Neuronal stem cell (in vitro differentiated cells): ENCODE measurements at regions not wholly inside any gene's neighbourhood (a gene's known extent, or its start where the extent isn't known, plus 50 kb on each side); places are given as distances from the start of the nearest gene placed in this dataset.

Experiments
- DNase-seq: peaks from one replicate; pipeline ENCODE4 v3.0.0-alpha.2; 2013; ENCODE audit warnings: low spot score
- H2AFZ ChIP-seq: one replicate; pipeline ENCODE4 v1.6.1; 2013; ENCODE audit warnings: mild to moderate bottlenecking, low read length, inconsistent platforms
- H2AK5ac ChIP-seq: 2 replicates; pipeline ENCODE4 v1.6.1; 2013; ENCODE audit warnings: low read depth, mild to moderate bottlenecking, inconsistent platforms, low read length, moderate library complexity, mixed read lengths
- H2BK120ac ChIP-seq: 2 replicates; pipeline ENCODE4 v1.6.1; 2013; ENCODE audit warnings: low read depth, mild to moderate bottlenecking, inconsistent platforms, low read length, moderate library complexity, mixed read lengths
- H2BK12ac ChIP-seq: one replicate; pipeline ENCODE4 v1.6.1; 2013; ENCODE audit warnings: low read length, inconsistent platforms
- H2BK15ac ChIP-seq: 2 replicates; pipeline ENCODE4 v1.6.1; 2013; ENCODE audit warnings: mild to moderate bottlenecking, low read length, inconsistent platforms, mixed read lengths
- H2BK5ac ChIP-seq: one replicate; pipeline ENCODE4 v1.6.1; 2013; ENCODE audit warnings: inconsistent platforms, mild to moderate bottlenecking, low read length, moderate library complexity
- H3K14ac ChIP-seq: one replicate; pipeline ENCODE4 v1.6.1; 2013; ENCODE audit warnings: low read length, inconsistent platforms
- H3K18ac ChIP-seq: 2 replicates; pipeline ENCODE4 v1.6.1; 2013; ENCODE audit warnings: low read length, inconsistent platforms
- H3K23ac ChIP-seq: 2 replicates; pipeline ENCODE4 v1.6.1; 2013; ENCODE audit warnings: low read depth, mild to moderate bottlenecking, mixed read lengths, low read length, inconsistent platforms; ENCODE audit not compliant: poor library complexity
- H3K27ac ChIP-seq: replicated peaks from 3 replicates; pipeline ENCODE4 v1.5.1; 2013; ENCODE audit warnings: low read length, inconsistent platforms
- H3K27me3 ChIP-seq, 3 experiments: 2 replicates each; pipeline ENCODE4 v1.6.1; 2013; ENCODE audit warnings: low read length in 3 of 3, mild to moderate bottlenecking in 2 of 3, inconsistent platforms in 1 of 3, low read depth in 1 of 3, mixed read lengths in 1 of 3, moderate library complexity in 1 of 3; ENCODE audit not compliant: control insufficient read depth in 3 of 3, insufficient read depth in 3 of 3
- H3K36me3 ChIP-seq, 2 donors: replicated peaks in 1 of 2; 2 replicates each; pipeline ENCODE4 v1.6.1; 2013; ENCODE audit warnings: low read length in 2 of 2; ENCODE audit not compliant: control insufficient read depth in 2 of 2, insufficient read depth in 2 of 2
- H3K4ac ChIP-seq: 2 replicates; pipeline ENCODE4 v1.6.1; 2013; ENCODE audit warnings: inconsistent platforms, mild to moderate bottlenecking, low read length, moderate library complexity
- H3K4me1 ChIP-seq, 2 donors: 1 replicate in 1 of 2; 2 replicates in 1 of 2; pipeline ENCODE4 v1.6.1; 2013; ENCODE audit warnings: low read length in 2 of 2, low read depth in 1 of 2; ENCODE audit not compliant: control insufficient read depth in 2 of 2, insufficient read depth in 1 of 2
- H3K4me2 ChIP-seq: one replicate; pipeline ENCODE4 v1.6.1; 2013; ENCODE audit warnings: mild to moderate bottlenecking, low read length, inconsistent platforms; ENCODE audit not compliant: insufficient read depth, poor library complexity, severe bottlenecking
- H3K4me3 ChIP-seq, 2 donors: 2 replicates each; pipeline ENCODE4 v1.5.1; 2013; ENCODE audit warnings: low read length in 2 of 2, mild to moderate bottlenecking in 2 of 2, inconsistent platforms in 1 of 2, moderate library complexity in 1 of 2
- H3K79me1 ChIP-seq: one replicate; pipeline ENCODE4 v1.6.1; 2013; ENCODE audit warnings: low read depth, mild to moderate bottlenecking, inconsistent platforms, low read length, moderate library complexity
- H3K9ac ChIP-seq: one replicate; pipeline ENCODE4 v1.6.1; 2013; ENCODE audit warnings: mild to moderate bottlenecking, low read depth, low read length, inconsistent platforms; ENCODE audit not compliant: poor library complexity
- H3K9me3 ChIP-seq, 2 donors: replicated peaks in 1 of 2; 2 replicates each; pipeline versions ENCODE3 to v1.6.1; 2013; ENCODE audit warnings: low read length in 2 of 2, mild to moderate bottlenecking in 2 of 2, inconsistent platforms in 1 of 2, low read depth in 1 of 2, mixed read lengths in 1 of 2, moderate library complexity in 1 of 2; ENCODE audit not compliant: control insufficient read depth in 2 of 2, insufficient read depth in 1 of 2
- H4K8ac ChIP-seq: one replicate; pipeline ENCODE4 v1.6.1; 2013; ENCODE audit warnings: low read depth, mild to moderate bottlenecking, inconsistent platforms, low read length, moderate library complexity
- H4K91ac ChIP-seq: one replicate; pipeline ENCODE4 v1.6.1; 2013; ENCODE audit warnings: low read length, low read depth, mild to moderate bottlenecking, inconsistent platforms; ENCODE audit not compliant: poor library complexity
- WGBS, 2 donors: extraction: QIAGEN DNeasy Blood & Tissue Kit; methylation state at CpG; one replicate each; pipeline ENCODE4 v1.1.7; 2013; ENCODE audit warnings: missing lambda C conversion rate in 2 of 2, mixed read lengths in 1 of 2; ENCODE audit not compliant: insufficient read length in 2 of 2, insufficient replicate concordance in 1 of 2; ENCODE audit errors: extremely low coverage in 2 of 2; 5-methylcytosine and 5-hydroxymethylcytosine counted together

GRCh38 chr9:135415586-135415985 is 64.0 kb upstream of the PPP1R26 start:
- Histone ChIP-seq H3K9me3 (no peaks in the 10 kb centered on the region), H4K8ac (no peak overlapping the region), H3K4me2 (no peak overlapping the region), H3K79me1 (no peaks in the 10 kb centered on the region), H3K23ac (no peak overlapping the region), H2BK120ac (no peak overlapping the region), H3K4me3 (no peak overlapping the region), H2BK5ac (no peak overlapping the region), H3K9ac (no peak overlapping the region), H3K27me3 (peaks cover 0 to 18% (median 0%) of the 10 kb centered on the region in 3 experiments), H2AFZ (no peak overlapping the region), H2BK12ac (no peak overlapping the region), H3K4me1 (peaks cover 0 to 4% of the 10 kb centered on the region in 2 donors), H3K14ac (no peak overlapping the region), H3K36me3 (no peaks in the 10 kb centered on the region), H4K91ac (no peak overlapping the region), H3K4ac (peak overlapping the region; percentile 46), H3K18ac (peak overlapping the region; percentile 48), H3K27ac (no peak overlapping the region), H2BK15ac (no peak overlapping the region), H2AK5ac (peak overlapping the region; percentile 24)
- no peak for DNase-seq
- no CpG with 5 or more reads among the region's 10 CpGs for WGBS, 2 donors

GRCh38 chr9:135416664-135417290 is 62.8 kb upstream of the PPP1R26 start:
- H3K4me1 ChIP-seq, result peaks cover 0 to 4% of the 10 kb centered on the region in 2 donors
- H3K79me1 ChIP-seq, result no peaks in the 10 kb centered on the region
- peaks cover 0 to 15% (median 0%) of the 10 kb centered on the region in 3 experiments for H3K27me3 ChIP-seq
- no peak overlapping the region for H3K9ac ChIP-seq
- no peaks in the 10 kb centered on the region for H3K36me3 ChIP-seq
- H2AFZ ChIP-seq, result no peak overlapping the region
- H3K4ac ChIP-seq, result no peak overlapping the region
- DNase-seq, result no peak
- no peak overlapping the region for H2BK120ac ChIP-seq
- no peak overlapping the region for H3K4me3 ChIP-seq
- H2BK5ac ChIP-seq, result no peak overlapping the region
- WGBS, 2 donors, result no CpG with 5 or more reads among the region's 10 CpGs
- H4K8ac ChIP-seq, result no peak overlapping the region
- H3K27ac ChIP-seq, result no peak overlapping the region
- no peak overlapping the region for H3K4me2 ChIP-seq
- H2BK15ac ChIP-seq, result no peak overlapping the region
- H2AK5ac ChIP-seq, result no peak overlapping the region
- no peaks in the 10 kb centered on the region for H3K9me3 ChIP-seq
- no peak overlapping the region for H3K14ac ChIP-seq
- no peak overlapping the region for H3K18ac ChIP-seq
- H2BK12ac ChIP-seq, result no peak overlapping the region
- H3K23ac ChIP-seq, result no peak overlapping the region
- H4K91ac ChIP-seq, result no peak overlapping the region

- H2BK12ac ChIP-seq, result no peak overlapping the region
- H3K14ac ChIP-seq, result no peak overlapping the region
- H4K91ac ChIP-seq, result no peak overlapping the region
- H2BK5ac ChIP-seq, result no peak overlapping the region
- H3K4me3 ChIP-seq, result no peak overlapping the region
- no peaks in the 10 kb centered on the region for H3K9me3 ChIP-seq
- H2AFZ ChIP-seq, result no peak overlapping the region
- peaks cover 0 to 15% (median 0%) of the 10 kb centered on the region in 3 experiments for H3K27me3 ChIP-seq
- H2BK15ac ChIP-seq, result no peak overlapping the region
- H3K79me1 ChIP-seq, result no peaks in the 10 kb centered on the region
- no peak overlapping the region for H2AK5ac ChIP-seq
- no peak overlapping the region for H2BK120ac ChIP-seq
- H4K8ac ChIP-seq, result no peak overlapping the region
- no peak overlapping the region for H3K9ac ChIP-seq
- H3K4me1 ChIP-seq, result peaks cover 0 to 4% of the 10 kb centered on the region in 2 donors
- H3K27ac ChIP-seq, result no peak overlapping the region
- no peak overlapping the region for H3K18ac ChIP-seq
- DNase-seq, result no peak
- no CpG with 5 or more reads among the region's 8 CpGs for WGBS, 2 donors
- H3K23ac ChIP-seq, result no peak overlapping the region
- no peak overlapping the region for H3K4ac ChIP-seq
- H3K4me2 ChIP-seq, result no peak overlapping the region
- H3K36me3 ChIP-seq, result no peaks in the 10 kb centered on the region
These were observed 61.4 kb upstream of the PPP1R26 start for GRCh38 chr9:135418161-135418560.

GRCh38 chr9:135419106-135419505 is 60.5 kb upstream of the PPP1R26 start:
- H3K4me3 ChIP-seq, result peak overlapping the region in 1 of 2 donors; percentile 66
- H3K4me1 ChIP-seq, result peaks cover 0 to 4% of the 10 kb centered on the region in 2 donors
- H3K9me3 ChIP-seq, result peaks cover 0 to 5% of the 10 kb centered on the region in 2 donors
- WGBS, 2 donors, result no CpG with 5 or more reads among the region's 3 CpGs
- no peak overlapping the region for H2BK15ac ChIP-seq
- no peak overlapping the region for H3K4ac ChIP-seq
- no peak overlapping the region for H2BK5ac ChIP-seq
- no peak overlapping the region for H2AK5ac ChIP-seq
- DNase-seq, result no peak
- peaks cover 0 to 11% (median 0%) of the 10 kb centered on the region in 3 experiments for H3K27me3 ChIP-seq
- H3K27ac ChIP-seq, result no peak overlapping the region
- no peaks in the 10 kb centered on the region for H3K36me3 ChIP-seq
- H4K8ac ChIP-seq, result no peak overlapping the region
- H4K91ac ChIP-seq, result no peak overlapping the region
- no peak overlapping the region for H2BK12ac ChIP-seq
- H3K79me1 ChIP-seq, result no peaks in the 10 kb centered on the region
- no peak overlapping the region for H2BK120ac ChIP-seq
- H3K9ac ChIP-seq, result peak overlapping the region; percentile 63
- H2AFZ ChIP-seq, result no peak overlapping the region
- H3K4me2 ChIP-seq, result no peak overlapping the region
- peak overlapping the region; percentile 60 for H3K18ac ChIP-seq
- H3K23ac ChIP-seq, result no peak overlapping the region
- peak overlapping the region; percentile 47 for H3K14ac ChIP-seq
